Heart left ventricle (tissue), 16 donors: ENCODE measurements at regions not wholly inside any gene's neighbourhood (a gene's known extent, or its start where the extent isn't known, plus 50 kb on each side); places are given as distances from the start of the nearest gene placed in this dataset.

ENCODE experiments used
- ATAC-seq, 4 donors: fragments of 200-7000 bp; cut with Tn5 transposase; one replicate each; pipeline ENCODE4 v1.9.1; 2020 to 2022; ENCODE audit warnings: moderate library complexity in 4 of 4, mild to moderate bottlenecking in 3 of 4, moderate number of reproducible peaks in 1 of 4
- DNase-seq, 5 donors: peaks; one replicate each; pipeline ENCODE4 v3.0.0-alpha.2; 2020
- H3K27ac ChIP-seq, 12 donors: fragments of 200-600 bp; sonication (generic) in 4 of 12; one replicate each; pipeline versions ENCODE4 v1.5.0 to v1.8.0; 2016 to 2022; ENCODE audit warnings: mild to moderate bottlenecking in 2 of 12
- H3K27me3 ChIP-seq, 9 donors: fragments of 200-600 bp; sonication (generic) in 2 of 9; one replicate each; pipeline versions ENCODE4 v1.5.1 to v1.8.0; 2016 to 2022; ENCODE audit warnings: mild to moderate bottlenecking in 3 of 9
- H3K36me3 ChIP-seq, 9 donors: fragments of 200-600 bp; sonication (generic) in 2 of 9; one replicate each; pipeline versions ENCODE4 v1.5.0 to v1.8.0; 2018 to 2022; ENCODE audit warnings: mild to moderate bottlenecking in 2 of 9
- H3K4me1 ChIP-seq, 12 donors: fragments of 200-600 bp; sonication (generic) in 4 of 12; one replicate each; pipeline versions ENCODE4 v1.5.0 to v1.8.0; 2016 to 2022; ENCODE audit warnings: mild to moderate bottlenecking in 3 of 12
- H3K4me3 ChIP-seq, 12 donors: fragments of 200-600 bp; sonication (generic) in 4 of 12; one replicate each; pipeline versions ENCODE4 v1.5.0 to v1.8.0; 2017 to 2022; ENCODE audit warnings: mild to moderate bottlenecking in 9 of 12, moderate library complexity in 4 of 12
- H3K9me3 ChIP-seq, 12 donors: fragments of 200-600 bp; sonication (generic) in 4 of 12; one replicate each; pipeline versions ENCODE4 v1.5.0 to v1.8.0; 2016 to 2022; ENCODE audit warnings: mild to moderate bottlenecking in 1 of 12
- CTCF ChIP-seq, 12 donors: fragments of 200-600 bp; sonication (generic) in 4 of 12; IDR thresholded peaks; one replicate each; pipeline versions ENCODE4 v1.5.0 to v1.8.0; 2018 to 2022; ENCODE audit warnings: antibody characterized with exemption in 12 of 12, mild to moderate bottlenecking in 5 of 12
- POLR2A ChIP-seq, 2 donors: fragments of 450-650 bp; IDR thresholded peaks; one replicate each; pipeline ENCODE4 v1.6.1; 2017; ENCODE audit warnings: antibody characterized with exemption in 2 of 2, mild to moderate bottlenecking in 2 of 2, moderate library complexity in 2 of 2
- WGBS, 4 donors: extraction: QIAGEN DNeasy Blood & Tissue Kit in 2 of 4; methylation state at CpG; one replicate each; pipeline versions ENCODE4 v1.1.5 to v1.1.7; 2013 to 2018; 5-methylcytosine and 5-hydroxymethylcytosine counted together
- intact Hi-C, 10 donors: fragments of 100-400 bp; cut with DNase I; formaldehyde crosslinking; loops; one replicate each; pipeline versions ENCODE4 v1.11.1 to v1.14.2; 2022
- donor health status: ischemic (EF 13 %, LVEDD 7.1; RV severe dilation, severe dysfunction).
- donor health status: healthy with polysubstance abuse.
- donor health status: DM: no; HTN: yes; CAD: no.
- donor health status: DM: no; HTN: no; CAD: no.
- donor health status: ischemic (EF 25% LVEDD 6.9; RV normal size, moderate dysfunction).
- donor health status: ischemic (EF 25% LVEDD 5.7; RV mildly dilated, moderate dysfunction).
- donor health status: healthy.
- donor health status: DM: yes; HTN: yes; CAD: no.
- donor health status: ischemic (EF 35%, LVEDD 5.7; RV mildly dilated, moderate dysfunction).
- donor health status: nonischemic (EF 11% LVEDD 7.7; RV severe dilation, severe dysfunction).
- donor health status: DM: yes; HTN: yes; CAD: no.
- donor health status: PGD.
- donor health status: ischemic (EF 29% LVEDD 5.4; RV normal size, mild dysfunction).
- donor health status: nonischemic (EF 23%, LVEDD 6.1; RV moderate dilation, normal function).

GRCh38 chr1:191912517-191912916, 245.7 kb upstream of the RGS18 start:
- ATAC-seq (no peak), DNase-seq (no peak)
- Histone ChIP-seq H3K27ac (no peak overlapping the region), H3K4me3 (no peak overlapping the region), H3K9me3 (no peaks in the 10 kb centered on the region), H3K36me3 (no peaks in the 10 kb centered on the region), H3K4me1 (no peaks in the 10 kb centered on the region), H3K27me3 (no peaks in the 10 kb centered on the region)
- 92 to 100% (median 95%) methylated on average over 1 of the region's 1 CpG for WGBS, 4 donors
- intact Hi-C loops = no loop called here
- TF ChIP-seq POLR2A (IDR thresholded peaks at IDR 0.05) (no peak), CTCF (IDR thresholded peaks at IDR 0.05) (no peak)

- Histone ChIP-seq H3K36me3 (no peaks in the 10 kb centered on the region), H3K9me3 (no peaks in the 10 kb centered on the region), H3K4me3 (no peak overlapping the region), H3K27ac (no peak overlapping the region), H3K4me1 (no peaks in the 10 kb centered on the region), H3K27me3 (no peaks in the 10 kb centered on the region)
- intact Hi-C loops = no loop called here
- DNase-seq (no peak), ATAC-seq (no peak)
- TF ChIP-seq POLR2A (IDR thresholded peaks at IDR 0.05) = no peak
- no peak for TF ChIP-seq CTCF (IDR thresholded peaks at IDR 0.05)
These were observed 244.8 kb upstream of the RGS18 start for GRCh38 chr1:191913260-191913977.

- Histone ChIP-seq H3K27me3 (no peaks in the 10 kb centered on the region), H3K36me3 (no peaks in the 10 kb centered on the region), H3K4me3 (no peak overlapping the region), H3K27ac (no peak overlapping the region), H3K9me3 (peaks cover 0 to 16% (median 2%) of the 10 kb centered on the region in 12 donors), H3K4me1 (no peaks in the 10 kb centered on the region)
- DNase-seq = no peak
- TF ChIP-seq CTCF (IDR thresholded peaks at IDR 0.05) (no peak), POLR2A (IDR thresholded peaks at IDR 0.05) (no peak)
- intact Hi-C loops = no loop called here
- ATAC-seq = no peak
- WGBS, 4 donors = 50 to 78% (median 69%) methylated on average over 1 of the region's 1 CpG
These were observed 228.9 kb upstream of the RGS18 start for GRCh38 chr1:191929383-191929782.

- H3K9me3 ChIP-seq = peaks cover 0 to 2% (median 0%) of the 10 kb centered on the region in 12 donors
- H3K4me1 ChIP-seq = no peaks in the 10 kb centered on the region
- DNase-seq (no peak), ATAC-seq (no peak)
- intact Hi-C loops = loop anchor here in 1 of 10 donors (10.0 kb wide), 1 partner anchor 59 kb away; no protein-coding TSS in a partner anchor
- TF ChIP-seq POLR2A (IDR thresholded peaks at IDR 0.05) (no peak), CTCF (IDR thresholded peaks at IDR 0.05) (no peak)
- H3K36me3 ChIP-seq = no peaks in the 10 kb centered on the region
- H3K27ac ChIP-seq = no peak overlapping the region
- no peaks in the 10 kb centered on the region for H3K27me3 ChIP-seq
- 72 to 80% (median 77%) methylated on average over 1 of the region's 1 CpG for WGBS, 4 donors
- no peak overlapping the region for H3K4me3 ChIP-seq
These were observed 214.6 kb upstream of the RGS18 start for GRCh38 chr1:191943684-191944083.
